IMR-90 (cell line): ENCODE measurements at regions not wholly inside any gene's neighbourhood (a gene's known extent, or its start where the extent isn't known, plus 50 kb on each side); places are given as distances from the start of the nearest gene placed in this dataset.

Experiments used
- CEBPB ChIP-seq: IDR thresholded peaks from 2 replicates; pipeline ENCODE4 v1.6.1; 2012; ENCODE audit warnings: low read depth, low read length, improper control_type of control experiment
- CTCF ChIP-seq: conservative IDR thresholded peaks from 2 replicates; pipeline ENCODE4 v1.5.1; 2012; ENCODE audit warnings: mild to moderate bottlenecking, low read depth, low read length, improper control_type of control experiment
- FOS ChIP-seq: fragments of 150-350 bp; IDR thresholded peaks from 2 replicates; pipeline ENCODE4 v1.6.1; 2016; ENCODE audit warnings: low read depth, low read length
- MAZ ChIP-seq: IDR thresholded peaks from 2 replicates; pipeline ENCODE4 v1.6.1; 2012; ENCODE audit warnings: low read depth, mild to moderate bottlenecking, low read length, improper control_type of control experiment, moderate library complexity, borderline replicate concordance
- POLR2A ChIP-seq: IDR thresholded peaks from 2 replicates; pipeline ENCODE4 v1.6.1; 2012; ENCODE audit warnings: mild to moderate bottlenecking, low read depth, low read length
- RCOR1 ChIP-seq: IDR thresholded peaks from 2 replicates; pipeline ENCODE4 v1.6.1; 2012; ENCODE audit warnings: mild to moderate bottlenecking, low read length, improper control_type of control experiment; ENCODE audit not compliant: insufficient replicate concordance
- RFX5 ChIP-seq: IDR thresholded peaks from 2 replicates; pipeline ENCODE4 v1.8.0; 2012; ENCODE audit warnings: low read depth, mild to moderate bottlenecking, low read length, moderate library complexity
- USF2 ChIP-seq: fragments of 150-350 bp; IDR thresholded peaks from 2 replicates; pipeline ENCODE4 v1.6.1; 2017; ENCODE audit warnings: mild to moderate bottlenecking, antibody characterized with exemption, low read length, low read depth

- TF ChIP-seq CTCF (no peak), MAZ (no peak), POLR2A (no peak), RCOR1 (no peak), RFX5 (no peak), CEBPB (no peak), USF2 (no peak), FOS (no peak)
These were observed 136.8 kb upstream of the FOXB1 start for GRCh38 chr15:59867086-59867855.
